Aorta (tissue), 5 donors: ENCODE measurements at regions not wholly inside any gene's neighbourhood (a gene's known extent, or its start where the extent isn't known, plus 50 kb on each side); places are given as distances from the start of the nearest gene placed in this dataset.

Source experiments
- ATAC-seq: fragments of 200-7000 bp; cut with Tn5 transposase; one replicate; pipeline ENCODE4 v1.9.1; 2022; ENCODE audit warnings: moderate library complexity; ENCODE audit not compliant: low FRiP score
- DNase-seq, 2 donors: peaks; one replicate each; pipeline ENCODE4 v3.0.0-alpha.2; 2020
- H3K27ac ChIP-seq, 2 donors: one replicate each; pipeline ENCODE4 v1.5.1; 2013; ENCODE audit warnings: low read length in 2 of 2, mild to moderate bottlenecking in 2 of 2, moderate library complexity in 2 of 2, control low read depth in 1 of 2, inconsistent platforms in 1 of 2, low read depth in 1 of 2
- H3K27me3 ChIP-seq, 2 donors: one replicate each; pipeline ENCODE4 v1.6.1; 2013; ENCODE audit warnings: control low read depth in 1 of 2, low read length in 1 of 2, mild to moderate bottlenecking in 1 of 2, moderate library complexity in 1 of 2; ENCODE audit not compliant: insufficient read depth in 2 of 2, control insufficient read depth in 1 of 2
- H3K36me3 ChIP-seq, 2 donors: one replicate each; pipeline ENCODE4 v1.6.1; 2013; ENCODE audit warnings: control low read depth in 1 of 2, low read length in 1 of 2, mild to moderate bottlenecking in 1 of 2; ENCODE audit not compliant: insufficient read depth in 2 of 2, control insufficient read depth in 1 of 2
- H3K4me1 ChIP-seq, 2 donors: one replicate each; pipeline ENCODE4 v1.6.1; 2013; ENCODE audit warnings: low read length in 2 of 2, control low read depth in 1 of 2, mild to moderate bottlenecking in 1 of 2, moderate library complexity in 1 of 2; ENCODE audit not compliant: insufficient read depth in 2 of 2, control insufficient read depth in 1 of 2
- H3K4me3 ChIP-seq, 2 donors: one replicate each; pipeline ENCODE4 v1.5.1; 2013; ENCODE audit warnings: low read length in 2 of 2, control low read depth in 1 of 2, mild to moderate bottlenecking in 1 of 2
- H3K9me3 ChIP-seq: one replicate; pipeline ENCODE4 v1.6.1; 2013; ENCODE audit warnings: mild to moderate bottlenecking, low read length; ENCODE audit not compliant: control insufficient read depth
- WGBS, 2 donors: extraction: QIAGEN DNeasy Blood & Tissue Kit; methylation state at CpG; one replicate each; pipeline ENCODE4 v1.1.7; 2013; 5-methylcytosine and 5-hydroxymethylcytosine counted together
- intact Hi-C, 2 donors: fragments of 100-400 bp; cut with DNase I; formaldehyde crosslinking; loops; one replicate each; pipeline versions ENCODE4 v1.14.2 to v1.15.0; 2022
- donor health status: healthy with polysubstance abuse.
- donor health status: Bipolar disorder and iron deficiency.
- donor health status: DM: no; HTN: no; CAD: no.
- donor health status: DM: no; HTN: no; CAD: no.
- donor health status: DM: yes; HTN: yes; CAD: no.

- Histone ChIP-seq H3K4me3 (no peak overlapping the region), H3K27ac (no peak overlapping the region), H3K27me3 (no peaks in the 10 kb centered on the region), H3K36me3 (no peaks in the 10 kb centered on the region), H3K4me1 (no peaks in the 10 kb centered on the region), H3K9me3 (peaks cover 3% of the 10 kb centered on the region)
- intact Hi-C loops, result no loop called here
- no peak for DNase-seq
- no peak for ATAC-seq
- WGBS, 2 donors, result 86 to 96% methylated on average over 3 of the region's 3 CpGs
Measured at GRCh38 chr6:130752267-130752666, 74.9 kb upstream of the SMLR1 start.

GRCh38 chr6:130754786-130755367 is 72.3 kb upstream of the SMLR1 start:
- intact Hi-C loops, result no loop called here
- DNase-seq, result no peak
- no peaks in the 10 kb centered on the region for H3K4me1 ChIP-seq
- WGBS, 2 donors, result 90% methylated on average over 3 of the region's 3 CpGs
- H3K36me3 ChIP-seq, result no peaks in the 10 kb centered on the region
- H3K27me3 ChIP-seq, result no peaks in the 10 kb centered on the region
- no peak overlapping the region for H3K27ac ChIP-seq
- no peak for ATAC-seq
- no peak overlapping the region for H3K4me3 ChIP-seq
- H3K9me3 ChIP-seq, result no peaks in the 10 kb centered on the region

GRCh38 chr6:130755368-130756034 is 71.7 kb upstream of the SMLR1 start:
- Histone ChIP-seq H3K9me3 (no peaks in the 10 kb centered on the region), H3K36me3 (no peaks in the 10 kb centered on the region), H3K4me3 (no peak overlapping the region), H3K4me1 (no peaks in the 10 kb centered on the region), H3K27ac (no peak overlapping the region), H3K27me3 (no peaks in the 10 kb centered on the region)
- 33 to 41% methylated on average over 5 of the region's 5 CpGs for WGBS, 2 donors
- ATAC-seq, result no peak
- no peak for DNase-seq
- intact Hi-C loops, result no loop called here

- 69 to 77% methylated on average over 1 of the region's 1 CpG for WGBS, 2 donors
- ATAC-seq, result no peak
- H3K4me3 ChIP-seq, result no peak overlapping the region
- no peaks in the 10 kb centered on the region for H3K27me3 ChIP-seq
- no peaks in the 10 kb centered on the region for H3K4me1 ChIP-seq
- H3K27ac ChIP-seq, result no peak overlapping the region
- no peaks in the 10 kb centered on the region for H3K36me3 ChIP-seq
- intact Hi-C loops, result no loop called here
- H3K9me3 ChIP-seq, result no peaks in the 10 kb centered on the region
- no peak for DNase-seq
Measured at GRCh38 chr6:130756824-130757223, 70.4 kb upstream of the SMLR1 start.

- DNase-seq (no peak), ATAC-seq (no peak)
- H3K4me3 ChIP-seq, result no peak overlapping the region
- intact Hi-C loops, result no loop called here
- 93% methylated on average over 3 of the region's 3 CpGs for WGBS, 2 donors
- H3K27me3 ChIP-seq, result no peaks in the 10 kb centered on the region
- no peaks in the 10 kb centered on the region for H3K9me3 ChIP-seq
- H3K36me3 ChIP-seq, result no peaks in the 10 kb centered on the region
- no peak overlapping the region for H3K27ac ChIP-seq
- no peaks in the 10 kb centered on the region for H3K4me1 ChIP-seq
Measured at GRCh38 chr6:130758813-130759212, 68.4 kb upstream of the SMLR1 start.

DNA sequence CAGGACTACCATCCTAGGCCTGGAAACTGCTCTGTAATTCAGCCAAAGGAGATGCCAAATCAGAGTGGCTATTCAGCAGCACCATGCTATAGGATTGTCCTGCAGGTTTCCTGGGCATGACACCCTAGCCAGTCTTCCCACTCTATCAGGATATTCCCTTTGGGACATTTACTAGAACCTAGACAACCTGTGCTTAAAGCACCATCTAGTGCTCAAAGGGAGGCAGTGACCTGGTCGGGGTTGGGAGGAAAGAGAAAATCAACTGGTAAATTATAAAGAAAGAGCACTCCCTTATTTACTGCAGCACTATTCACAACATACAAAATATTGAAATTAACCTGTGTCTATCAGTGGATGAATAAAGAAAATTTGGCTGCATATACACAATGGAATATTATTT is 67.2 kb upstream of the SMLR1 start:
- Histone ChIP-seq H3K9me3 (no peaks in the 10 kb centered on the region), H3K4me3 (no peak overlapping the region), H3K27me3 (no peaks in the 10 kb centered on the region), H3K27ac (no peak overlapping the region), H3K36me3 (no peaks in the 10 kb centered on the region), H3K4me1 (no peaks in the 10 kb centered on the region)
- DNase-seq, result no peak
- intact Hi-C loops, result no loop called here
- ATAC-seq, result no peak
- WGBS, 2 donors, result 27 to 55% methylated on average over 1 of the region's 1 CpG

DNA sequence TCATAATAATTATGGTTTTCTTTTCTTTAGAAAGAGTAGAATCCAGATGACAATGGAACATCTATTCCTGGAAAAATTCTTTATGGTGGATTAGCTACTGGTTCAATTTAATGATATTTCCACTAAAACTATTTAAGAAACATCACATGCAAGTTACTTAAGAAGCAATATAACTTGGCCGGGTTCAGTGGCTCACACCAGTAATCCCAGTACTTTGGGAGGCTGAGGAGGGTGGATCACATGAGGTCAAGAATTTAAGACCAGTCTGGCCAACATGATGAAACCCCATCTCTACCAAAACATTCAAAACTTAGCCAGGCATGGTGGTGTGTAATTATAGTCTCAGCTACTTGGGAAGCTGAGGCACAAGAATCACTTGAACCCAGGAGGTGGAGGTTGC is 65.9 kb upstream of the SMLR1 start:
- Histone ChIP-seq H3K4me3 (no peak overlapping the region), H3K4me1 (no peaks in the 10 kb centered on the region), H3K27me3 (no peaks in the 10 kb centered on the region), H3K9me3 (no peaks in the 10 kb centered on the region), H3K36me3 (no peaks in the 10 kb centered on the region), H3K27ac (no peak overlapping the region)
- DNase-seq (no peak), ATAC-seq (no peak)
- intact Hi-C loops, result no loop called here
- 90 to 93% methylated on average over 1 of the region's 1 CpG for WGBS, 2 donors

DNA sequence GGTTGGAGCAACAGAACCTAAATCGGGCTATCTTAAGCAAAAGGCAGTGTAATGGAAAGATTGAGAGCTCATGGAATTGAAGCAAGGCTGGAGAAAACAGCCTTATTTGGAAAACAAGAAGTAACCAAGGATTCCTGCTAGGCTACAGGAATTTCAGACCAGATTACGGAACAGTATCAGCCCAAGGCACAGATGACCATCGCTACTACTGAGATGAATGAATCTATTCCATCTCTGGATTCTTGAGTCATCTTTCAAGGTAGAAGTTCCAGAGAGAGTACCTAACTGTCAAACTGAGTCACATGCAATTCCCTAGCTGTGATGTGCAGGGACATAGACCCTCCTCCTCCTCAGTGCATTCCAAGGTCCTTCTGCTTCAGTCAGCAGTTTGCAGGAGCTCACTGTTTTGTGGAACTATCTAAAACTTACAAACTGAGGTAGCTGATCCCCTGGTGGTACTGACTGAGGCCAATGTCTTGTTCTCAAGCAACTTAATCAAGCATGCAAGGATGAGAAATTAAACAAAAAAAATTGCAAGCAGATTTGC is 62.0 kb upstream of the SMLR1 start:
- no peak for DNase-seq
- ATAC-seq, result no peak
- 57 to 63% methylated on average over 3 of the region's 3 CpGs for WGBS, 2 donors

More for the DNA sequence above, 62.0 kb upstream of the SMLR1 start:
- Histone ChIP-seq H3K4me1 (no peaks in the 10 kb centered on the region), H3K27ac (no peak overlapping the region), H3K9me3 (no peaks in the 10 kb centered on the region), H3K36me3 (no peaks in the 10 kb centered on the region), H3K4me3 (no peak overlapping the region), H3K27me3 (no peaks in the 10 kb centered on the region)
- intact Hi-C loops, result no loop called here
